ENCODE measurements at regions not wholly inside any gene's neighbourhood (a gene's known extent, or its start where the extent isn't known, plus 50 kb on each side); places are given as distances from the start of the nearest gene placed in this dataset.

GRCh38 chr7:159200421-159200820, 55.8 kb upstream of the VIPR2 start:
- H3K27me3 ChIP-seq (ENCODE audit: control insufficient read depth in 5 of 5, insufficient read depth in 4 of 5, low read length in 5 of 5): peaks cover 0 to 2% (median 0%) of the 10 kb centered on the region in 5 donors
- no peak overlapping the region for H3K27ac ChIP-seq (ENCODE audit: low read depth, low read length)
- no peaks in the 10 kb centered on the region for H3K36me3 ChIP-seq (ENCODE audit: control insufficient read depth in 5 of 5, insufficient read depth in 5 of 5, low read length in 5 of 5)
- H3K9ac ChIP-seq (ENCODE audit: low read length in 5 of 5): no peak overlapping the region
- no peaks in the 10 kb centered on the region for H3K9me3 ChIP-seq (ENCODE audit: control insufficient read depth in 5 of 5, low read length in 5 of 5)
- peaks cover 0 to 7% (median 0%) of the 10 kb centered on the region in 5 donors for H3K4me1 ChIP-seq (ENCODE audit: control insufficient read depth in 5 of 5, insufficient read depth in 5 of 5, low read length in 5 of 5)
- no peak overlapping the region for H3K4me3 ChIP-seq (ENCODE audit: low read depth in 1 of 5, low read length in 5 of 5)

GRCh38 chr7:159198016-159198724, 53.5 kb upstream of the VIPR2 start:
- H3K27ac ChIP-seq (ENCODE audit: low read depth, low read length): no peak overlapping the region
- H3K36me3 ChIP-seq (ENCODE audit: control insufficient read depth in 5 of 5, insufficient read depth in 5 of 5, low read length in 5 of 5): no peaks in the 10 kb centered on the region
- peaks cover 0 to 7% (median 0%) of the 10 kb centered on the region in 5 donors for H3K4me1 ChIP-seq (ENCODE audit: control insufficient read depth in 5 of 5, insufficient read depth in 5 of 5, low read length in 5 of 5)
- no peak overlapping the region for H3K4me3 ChIP-seq (ENCODE audit: low read depth in 1 of 5, low read length in 5 of 5)
- H3K27me3 ChIP-seq (ENCODE audit: control insufficient read depth in 5 of 5, insufficient read depth in 4 of 5, low read length in 5 of 5): no peaks in the 10 kb centered on the region
- H3K9me3 ChIP-seq (ENCODE audit: control insufficient read depth in 5 of 5, low read length in 5 of 5): no peaks in the 10 kb centered on the region
- H3K9ac ChIP-seq (ENCODE audit: low read length in 5 of 5): no peak overlapping the region

GRCh38 chr7:159197066-159197975, 52.7 kb upstream of the VIPR2 start:
- Histone ChIP-seq H3K9ac (ENCODE audit: low read length in 5 of 5) (no peak overlapping the region), H3K4me1 (ENCODE audit: control insufficient read depth in 5 of 5, insufficient read depth in 5 of 5, low read length in 5 of 5) (peaks cover 0 to 7% (median 0%) of the 10 kb centered on the region in 5 donors), H3K9me3 (ENCODE audit: control insufficient read depth in 5 of 5, low read length in 5 of 5) (no peaks in the 10 kb centered on the region), H3K36me3 (ENCODE audit: control insufficient read depth in 5 of 5, insufficient read depth in 5 of 5, low read length in 5 of 5) (no peaks in the 10 kb centered on the region), H3K27ac (ENCODE audit: low read depth, low read length) (no peak overlapping the region), H3K4me3 (ENCODE audit: low read depth in 1 of 5, low read length in 5 of 5) (peak overlapping the region in 1 of 5 donors; percentile 17), H3K27me3 (ENCODE audit: control insufficient read depth in 5 of 5, insufficient read depth in 4 of 5, low read length in 5 of 5) (peaks cover 0 to 5% (median 0%) of the 10 kb centered on the region in 5 donors)

GRCh38 chr7:159196584-159196983, 51.9 kb upstream of the VIPR2 start:
- Histone ChIP-seq H3K36me3 (ENCODE audit: control insufficient read depth in 5 of 5, insufficient read depth in 5 of 5, low read length in 5 of 5) (no peaks in the 10 kb centered on the region), H3K4me1 (ENCODE audit: control insufficient read depth in 5 of 5, insufficient read depth in 5 of 5, low read length in 5 of 5) (peaks cover 0 to 7% (median 0%) of the 10 kb centered on the region in 5 donors), H3K27me3 (ENCODE audit: control insufficient read depth in 5 of 5, insufficient read depth in 4 of 5, low read length in 5 of 5) (peaks cover 0 to 7% (median 3%) of the 10 kb centered on the region in 5 donors), H3K27ac (ENCODE audit: low read depth, low read length) (no peak overlapping the region), H3K9ac (ENCODE audit: low read length in 5 of 5) (no peak overlapping the region), H3K4me3 (ENCODE audit: low read depth in 1 of 5, low read length in 5 of 5) (no peak overlapping the region), H3K9me3 (ENCODE audit: control insufficient read depth in 5 of 5, low read length in 5 of 5) (no peaks in the 10 kb centered on the region)

- Histone ChIP-seq H3K27me3 (ENCODE audit: control insufficient read depth in 5 of 5, insufficient read depth in 4 of 5, low read length in 5 of 5) (peaks cover 0 to 11% (median 4%) of the 10 kb centered on the region in 5 donors), H3K36me3 (ENCODE audit: control insufficient read depth in 5 of 5, insufficient read depth in 5 of 5, low read length in 5 of 5) (no peaks in the 10 kb centered on the region), H3K9me3 (ENCODE audit: control insufficient read depth in 5 of 5, low read length in 5 of 5) (peaks cover 0 to under 1% (median 0%) of the 10 kb centered on the region in 5 donors), H3K4me3 (ENCODE audit: low read depth in 1 of 5, low read length in 5 of 5) (no peak overlapping the region), H3K9ac (ENCODE audit: low read length in 5 of 5) (no peak overlapping the region), H3K27ac (ENCODE audit: low read depth, low read length) (no peak overlapping the region), H3K4me1 (ENCODE audit: control insufficient read depth in 5 of 5, insufficient read depth in 5 of 5, low read length in 5 of 5) (peaks cover 0 to 7% (median 0%) of the 10 kb centered on the region in 5 donors)
Observed at GRCh38 chr7:159195946-159196345, 51.3 kb upstream of the VIPR2 start.

Data from subcutaneous abdominal adipose tissue (tissue), 5 donors.